Activated naive CD8-positive, alpha-beta T cell treated with anti-CD3 and anti-CD28 coated beads for 36 hours (primary cell): ENCODE measurements at regions not wholly inside any gene's neighbourhood (a gene's known extent, or its start where the extent isn't known, plus 50 kb on each side); places are given as distances from the start of the nearest gene placed in this dataset.

Source experiments
- DNase-seq: peaks from one replicate; pipeline ENCODE4 v3.0.0; 2021
- H3K27ac Mint-ChIP-seq: one replicate; pipeline ENCODE4 v1.8.0; 2022; ENCODE audit warnings: mild to moderate bottlenecking, moderate library complexity, mixed read lengths
- H3K27me3 Mint-ChIP-seq: one replicate; pipeline ENCODE4 v1.8.0; 2022; ENCODE audit warnings: mild to moderate bottlenecking, mixed read lengths
- H3K36me3 Mint-ChIP-seq: one replicate; pipeline ENCODE4 v1.8.0; 2021; ENCODE audit warnings: mild to moderate bottlenecking, mixed read lengths
- H3K4me1 Mint-ChIP-seq: one replicate; pipeline ENCODE4 v1.8.0; 2021; ENCODE audit warnings: mixed read lengths
- H3K4me3 Mint-ChIP-seq: one replicate; pipeline ENCODE4 v1.8.0; 2022; ENCODE audit warnings: mild to moderate bottlenecking, moderate library complexity, mixed read lengths
- H3K9me3 Mint-ChIP-seq: one replicate; pipeline ENCODE4 v1.8.0; 2022; ENCODE audit warnings: mixed read lengths

GRCh38 chr22:27148886-27149470, 491.6 kb downstream of the MIAT start:
- peaks cover 4% of the 10 kb centered on the region for H3K4me1 Mint-ChIP-seq
- H3K27ac Mint-ChIP-seq: no peak overlapping the region
- peaks cover 46% of the 10 kb centered on the region for H3K27me3 Mint-ChIP-seq
- peaks cover 2% of the 10 kb centered on the region for H3K36me3 Mint-ChIP-seq
- peaks cover 10% of the 10 kb centered on the region for H3K9me3 Mint-ChIP-seq
- no peak for DNase-seq
- no peak overlapping the region for H3K4me3 Mint-ChIP-seq

GRCh38 chr22:27149921-27150543, 492.6 kb downstream of the MIAT start:
- H3K27ac Mint-ChIP-seq: no peak overlapping the region
- H3K4me3 Mint-ChIP-seq: no peak overlapping the region
- H3K27me3 Mint-ChIP-seq: peaks cover 55% of the 10 kb centered on the region
- H3K9me3 Mint-ChIP-seq: peaks cover 10% of the 10 kb centered on the region
- no peak for DNase-seq
- H3K36me3 Mint-ChIP-seq: peaks cover 2% of the 10 kb centered on the region
- peaks cover 4% of the 10 kb centered on the region for H3K4me1 Mint-ChIP-seq

- peaks cover 10% of the 10 kb centered on the region for H3K9me3 Mint-ChIP-seq
- no peak for DNase-seq
- H3K36me3 Mint-ChIP-seq: peaks cover 2% of the 10 kb centered on the region
- no peak overlapping the region for H3K27ac Mint-ChIP-seq
- H3K4me1 Mint-ChIP-seq: peaks cover 4% of the 10 kb centered on the region
- H3K4me3 Mint-ChIP-seq: no peak overlapping the region
- peaks cover 55% of the 10 kb centered on the region for H3K27me3 Mint-ChIP-seq
Observed at GRCh38 chr22:27150544-27150941, 493.2 kb downstream of the MIAT start.

- Mint-ChIP-seq H3K27ac (no peak overlapping the region), H3K4me1 (peaks cover 4% of the 10 kb centered on the region), H3K27me3 (peaks cover 62% of the 10 kb centered on the region)
Observed at GRCh38 chr22:27151407-27151806, 494.0 kb downstream of the MIAT start.

GRCh38 chr22:27152033-27152432, 494.6 kb downstream of the MIAT start:
- H3K4me3 Mint-ChIP-seq: no peak overlapping the region
- H3K4me1 Mint-ChIP-seq: peaks cover 4% of the 10 kb centered on the region
- peaks cover 65% of the 10 kb centered on the region for H3K27me3 Mint-ChIP-seq
- peaks cover 2% of the 10 kb centered on the region for H3K36me3 Mint-ChIP-seq
- DNase-seq: no peak
- peaks cover 10% of the 10 kb centered on the region for H3K9me3 Mint-ChIP-seq
- no peak overlapping the region for H3K27ac Mint-ChIP-seq

More at GRCh38 chr22:27151407-27151806, 494.0 kb downstream of the MIAT start:
- peaks cover 10% of the 10 kb centered on the region for H3K9me3 Mint-ChIP-seq
- H3K4me3 Mint-ChIP-seq: no peak overlapping the region
- H3K36me3 Mint-ChIP-seq: peaks cover 2% of the 10 kb centered on the region
- DNase-seq: no peak

GRCh38 chr22:27152883-27153282, 495.5 kb downstream of the MIAT start:
- H3K9me3 Mint-ChIP-seq: peaks cover 10% of the 10 kb centered on the region
- no peak for DNase-seq
- peaks cover 65% of the 10 kb centered on the region for H3K27me3 Mint-ChIP-seq
- H3K4me1 Mint-ChIP-seq: peaks cover 4% of the 10 kb centered on the region
- no peak overlapping the region for H3K27ac Mint-ChIP-seq
- peaks cover 2% of the 10 kb centered on the region for H3K36me3 Mint-ChIP-seq
- H3K4me3 Mint-ChIP-seq: no peak overlapping the region

GRCh38 chr22:27153386-27153785, 496.0 kb downstream of the MIAT start:
- Mint-ChIP-seq H3K36me3 (peaks cover 2% of the 10 kb centered on the region), H3K4me1 (peaks cover 4% of the 10 kb centered on the region), H3K27me3 (peaks cover 65% of the 10 kb centered on the region), H3K4me3 (no peak overlapping the region), H3K9me3 (peaks cover 10% of the 10 kb centered on the region), H3K27ac (no peak overlapping the region)
- DNase-seq: no peak

GRCh38 chr22:27154717-27155116, 497.3 kb downstream of the MIAT start:
- peaks cover 4% of the 10 kb centered on the region for H3K4me1 Mint-ChIP-seq
- H3K9me3 Mint-ChIP-seq: peaks cover 3% of the 10 kb centered on the region
- no peak overlapping the region for H3K27ac Mint-ChIP-seq
- H3K27me3 Mint-ChIP-seq: peaks cover 54% of the 10 kb centered on the region
- H3K36me3 Mint-ChIP-seq: no peaks in the 10 kb centered on the region
- no peak overlapping the region for H3K4me3 Mint-ChIP-seq
- DNase-seq: no peak

GRCh38 chr22:27156821-27157489, 499.6 kb downstream of the MIAT start:
- Mint-ChIP-seq H3K36me3 (no peaks in the 10 kb centered on the region), H3K27me3 (peaks cover 41% of the 10 kb centered on the region), H3K9me3 (peaks cover 3% of the 10 kb centered on the region), H3K4me1 (no peaks in the 10 kb centered on the region), H3K27ac (no peak overlapping the region), H3K4me3 (no peak overlapping the region)
- DNase-seq: no peak

GRCh38 chr22:27157666-27158370, 500.4 kb downstream of the MIAT start:
- Mint-ChIP-seq H3K27ac (no peak overlapping the region), H3K27me3 (peaks cover 40% of the 10 kb centered on the region), H3K9me3 (peaks cover 3% of the 10 kb centered on the region), H3K4me3 (no peak overlapping the region), H3K36me3 (no peaks in the 10 kb centered on the region), H3K4me1 (no peaks in the 10 kb centered on the region)
- DNase-seq: no peak

GRCh38 chr22:27159016-27159415, 501.6 kb downstream of the MIAT start:
- no peak overlapping the region for H3K4me3 Mint-ChIP-seq
- H3K9me3 Mint-ChIP-seq: no peaks in the 10 kb centered on the region
- no peaks in the 10 kb centered on the region for H3K4me1 Mint-ChIP-seq
- no peaks in the 10 kb centered on the region for H3K36me3 Mint-ChIP-seq
- H3K27me3 Mint-ChIP-seq: peaks cover 36% of the 10 kb centered on the region
- no peak for DNase-seq
- no peak overlapping the region for H3K27ac Mint-ChIP-seq

GRCh38 chr22:27159716-27160295, 502.4 kb downstream of the MIAT start:
- Mint-ChIP-seq H3K4me1 (no peaks in the 10 kb centered on the region), H3K27ac (no peak overlapping the region), H3K36me3 (no peaks in the 10 kb centered on the region), H3K27me3 (peaks cover 28% of the 10 kb centered on the region), H3K9me3 (no peaks in the 10 kb centered on the region), H3K4me3 (no peak overlapping the region)
- no peak for DNase-seq

GRCh38 chr22:27163162-27164137, 506.1 kb downstream of the MIAT start:
- no peaks in the 10 kb centered on the region for H3K36me3 Mint-ChIP-seq
- H3K9me3 Mint-ChIP-seq: no peaks in the 10 kb centered on the region
- no peak overlapping the region for H3K27ac Mint-ChIP-seq
- no peak overlapping the region for H3K4me3 Mint-ChIP-seq
- peaks cover 13% of the 10 kb centered on the region for H3K27me3 Mint-ChIP-seq
- no peak for DNase-seq
- no peaks in the 10 kb centered on the region for H3K4me1 Mint-ChIP-seq
